ENCODE measurements at regions not wholly inside any gene's neighbourhood (a gene's known extent, or its start where the extent isn't known, plus 50 kb on each side); places are given as distances from the start of the nearest gene placed in this dataset.
A peak's percentile ranks its signal among the peaks of the same experiment; 100 is the strongest.

GRCh38 chr13:53206455-53206854 is 177.8 kb downstream of the OLFM4 start:
- DNase-seq, result no peak

- DNase-seq, result no peak
These were observed 178.9 kb downstream of the OLFM4 start for GRCh38 chr13:53207556-53207955.

DNA sequence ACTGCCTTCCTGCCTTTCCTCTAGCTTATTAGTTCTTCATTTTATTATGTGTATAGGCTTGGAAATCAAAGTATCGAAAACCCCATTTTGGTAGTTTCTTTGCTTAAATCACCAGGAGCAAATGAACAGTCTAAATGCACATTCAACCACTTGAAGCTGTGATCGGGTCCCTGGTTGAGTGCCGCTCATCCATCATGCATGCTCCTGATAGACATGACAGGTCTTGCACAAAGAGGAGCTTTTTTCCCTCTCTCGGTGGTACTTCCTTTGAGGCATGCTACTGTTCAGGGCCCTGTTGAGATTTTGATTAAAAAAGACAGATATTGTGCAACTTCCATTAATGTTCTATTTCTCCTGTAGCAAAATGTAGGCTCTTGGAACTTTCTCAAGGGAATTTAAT is 185.8 kb downstream of the OLFM4 start:
- no peak for DNase-seq

DNA sequence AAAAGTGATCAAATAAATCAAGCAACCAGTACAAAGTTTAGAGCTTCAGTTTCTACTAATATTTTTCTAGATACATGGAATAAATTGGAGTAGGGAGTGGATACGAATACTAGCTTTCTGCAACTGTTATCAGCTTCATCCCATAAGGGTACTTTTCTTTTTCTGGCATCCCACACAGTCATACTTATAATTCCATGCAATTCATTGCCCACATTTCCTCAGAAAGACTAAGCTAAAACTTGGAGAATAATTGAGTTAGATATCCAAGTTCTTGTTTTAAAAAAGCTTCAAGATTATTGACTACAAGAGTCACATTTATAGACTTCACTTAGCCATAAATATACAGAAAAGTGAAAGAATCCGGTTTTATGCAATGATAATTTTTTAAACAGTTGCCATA is 186.9 kb downstream of the OLFM4 start:
- DNase-seq, result no peak

DNA sequence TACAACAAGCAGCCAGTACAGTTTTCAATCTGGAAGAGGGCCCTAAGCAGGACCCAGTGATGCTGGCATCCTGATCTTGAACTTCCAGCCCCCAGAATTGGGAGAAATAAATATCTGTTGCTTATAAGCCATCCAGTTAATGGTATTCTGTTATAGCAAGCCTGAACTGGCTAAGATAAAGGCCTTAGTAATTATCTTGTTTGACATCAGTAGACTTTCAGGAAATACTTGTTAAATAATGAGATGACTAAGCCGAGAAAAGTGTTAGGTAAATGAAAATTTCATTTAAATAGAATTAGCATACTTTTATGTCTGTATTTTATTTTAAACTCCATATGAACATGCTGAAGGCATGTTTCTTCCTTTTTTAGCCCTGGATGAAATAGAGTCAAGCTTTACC is 188.2 kb downstream of the OLFM4 start:
- DNase-seq, result no peak

DNA sequence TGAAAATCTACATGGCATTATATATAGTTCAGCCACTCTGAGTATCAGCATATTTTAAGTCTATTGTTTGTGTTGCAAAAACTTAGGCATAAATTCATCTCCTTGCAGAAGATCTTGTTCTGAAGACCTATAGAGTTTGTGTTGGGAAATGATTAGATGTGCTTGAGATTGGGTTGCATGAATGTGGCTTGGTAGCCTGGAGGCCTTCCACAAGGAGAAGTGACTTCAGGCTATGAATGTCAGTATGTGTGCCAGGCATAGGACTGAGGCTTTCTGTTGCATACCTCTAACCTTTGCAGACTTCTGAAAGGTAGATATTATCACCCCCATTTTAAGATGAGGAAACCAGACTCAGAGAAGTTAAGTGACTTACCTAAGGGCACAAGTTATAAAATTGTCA is 188.6 kb downstream of the OLFM4 start:
- DNase-seq, result no peak

DNA sequence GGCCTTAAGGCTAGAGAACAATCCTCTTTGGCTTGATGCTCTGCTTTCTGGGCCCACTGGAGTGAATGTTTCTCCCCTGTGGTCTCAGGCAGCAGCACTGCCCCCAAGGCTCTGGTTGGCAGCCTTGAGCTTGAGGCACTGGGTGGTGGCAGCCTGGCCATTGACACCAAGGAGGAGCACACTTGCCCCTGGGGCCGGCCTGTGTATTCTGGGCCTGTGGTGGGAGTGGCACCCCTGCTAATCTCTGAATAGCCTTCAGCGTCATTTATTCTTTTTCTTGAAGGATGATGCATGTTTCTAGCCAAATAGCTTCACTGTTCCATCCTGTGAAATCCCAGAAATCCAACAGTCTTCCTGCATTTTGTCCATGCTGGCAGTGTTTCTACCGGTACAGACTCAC is 191.4 kb downstream of the OLFM4 start:
- no peak for DNase-seq

- no peak for DNase-seq
These were observed 209.1 kb downstream of the OLFM4 start for GRCh38 chr13:53237696-53238095.

DNA sequence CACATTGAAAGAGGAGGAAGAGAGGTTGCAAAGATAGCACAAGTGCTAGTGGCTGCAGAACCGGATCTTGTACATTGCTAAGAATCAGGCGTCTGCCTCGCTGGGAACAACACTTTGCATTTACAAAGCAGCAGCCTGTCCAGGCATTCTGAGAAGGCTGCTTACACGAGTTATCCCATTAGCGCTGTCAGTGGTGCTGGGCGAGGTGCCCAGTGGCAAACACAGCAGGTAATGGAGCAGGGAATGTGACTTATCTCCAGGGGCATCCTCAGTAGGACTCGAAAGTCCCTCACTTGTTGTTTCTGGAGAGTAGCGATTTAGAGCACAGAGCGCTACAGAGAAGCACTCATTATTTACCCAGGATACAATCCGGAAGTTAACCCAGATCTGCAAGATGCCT is 209.6 kb downstream of the OLFM4 start:
- peak; percentile 3 for DNase-seq

- no peak for DNase-seq
These were observed 211.9 kb downstream of the OLFM4 start for GRCh38 chr13:53240401-53241025.

GRCh38 chr13:53241891-53242348 is 213.3 kb downstream of the OLFM4 start:
- DNase-seq, result peak; percentile 68

DNA sequence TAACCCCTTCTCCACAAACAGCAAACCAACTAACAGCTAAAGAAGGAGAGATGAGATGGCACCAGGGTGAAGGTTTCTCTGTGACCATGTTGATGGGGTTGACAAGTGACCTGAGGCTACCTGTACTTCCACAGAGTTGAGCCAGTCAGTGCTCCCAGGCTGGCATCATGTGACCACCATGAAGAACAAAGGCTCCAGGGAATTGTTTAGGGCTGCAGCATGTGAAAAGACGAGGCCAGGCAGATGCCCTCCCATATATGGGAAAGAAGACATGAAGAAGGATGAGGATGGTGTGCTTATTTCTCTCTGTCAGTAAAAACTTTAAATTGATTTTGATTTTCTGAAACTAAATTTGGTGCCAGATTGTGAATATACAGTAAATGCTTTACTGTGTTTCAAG is 220.6 kb downstream of the OLFM4 start:
- DNase-seq, result no peak

GRCh38 chr13:53250272-53250875 is 221.8 kb downstream of the OLFM4 start:
- DNase-seq, result peak; percentile 17

- no peak for DNase-seq
These were observed 222.4 kb downstream of the OLFM4 start for GRCh38 chr13:53250977-53251376.

- no peak for DNase-seq
These were observed 225.9 kb downstream of the OLFM4 start for GRCh38 chr13:53254500-53254899.

- DNase-seq, result no peak
These were observed 227.2 kb downstream of the OLFM4 start for GRCh38 chr13:53255795-53256194.

DNA sequence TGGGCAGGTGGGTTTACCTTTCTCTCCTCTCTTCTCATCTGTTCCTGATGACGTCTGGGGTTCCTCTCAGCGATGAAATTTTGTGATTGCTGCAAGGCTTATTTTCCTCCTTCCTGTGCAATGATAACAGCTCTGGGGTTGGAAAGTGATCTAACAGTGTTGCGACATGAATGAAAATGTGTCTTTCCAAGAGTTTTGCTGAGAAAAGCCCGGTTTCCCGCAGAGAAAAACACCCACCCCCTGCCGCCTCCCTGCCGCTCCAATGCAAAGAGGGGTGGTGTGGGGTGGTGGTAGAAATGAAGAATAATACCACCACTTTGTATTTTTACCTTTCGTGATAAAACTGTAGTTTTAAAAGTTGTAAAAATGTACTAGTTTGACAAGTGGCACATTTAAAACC is 232.0 kb downstream of the OLFM4 start:
- no peak for DNase-seq

DNA sequence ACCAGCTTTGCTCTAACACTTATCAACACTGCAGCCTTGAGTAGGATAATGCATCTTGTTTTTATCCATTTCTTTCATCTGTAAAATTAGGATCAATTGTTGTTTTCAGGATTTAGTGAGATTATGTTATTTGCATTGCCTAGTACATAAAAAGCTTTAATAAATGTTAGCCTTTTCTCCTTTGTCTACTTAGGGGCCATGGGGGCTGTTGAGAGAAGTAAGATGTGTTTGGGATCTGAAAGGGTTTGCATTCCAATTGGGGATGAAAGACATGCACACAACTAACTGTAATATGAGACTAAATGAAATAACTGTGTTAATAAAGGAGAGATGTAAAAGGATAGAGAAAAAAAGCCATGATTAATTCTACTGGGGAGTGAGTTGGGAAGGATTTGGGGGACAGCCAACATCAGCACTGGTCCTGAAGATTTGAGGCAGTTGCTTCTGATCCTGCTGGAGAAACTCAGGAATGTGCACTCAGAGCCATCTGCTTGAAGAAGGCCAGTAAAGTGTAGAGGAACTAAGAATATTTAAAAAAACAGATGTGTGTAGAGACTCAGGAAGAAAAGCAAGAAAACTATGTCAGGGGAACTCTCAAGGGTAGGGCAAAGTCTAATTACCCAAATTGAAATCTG is 236.3 kb downstream of the OLFM4 start:
- no peak for DNase-seq

GRCh38 chr13:53266757-53267156 is 238.1 kb downstream of the OLFM4 start:
- DNase-seq, result no peak

DNA sequence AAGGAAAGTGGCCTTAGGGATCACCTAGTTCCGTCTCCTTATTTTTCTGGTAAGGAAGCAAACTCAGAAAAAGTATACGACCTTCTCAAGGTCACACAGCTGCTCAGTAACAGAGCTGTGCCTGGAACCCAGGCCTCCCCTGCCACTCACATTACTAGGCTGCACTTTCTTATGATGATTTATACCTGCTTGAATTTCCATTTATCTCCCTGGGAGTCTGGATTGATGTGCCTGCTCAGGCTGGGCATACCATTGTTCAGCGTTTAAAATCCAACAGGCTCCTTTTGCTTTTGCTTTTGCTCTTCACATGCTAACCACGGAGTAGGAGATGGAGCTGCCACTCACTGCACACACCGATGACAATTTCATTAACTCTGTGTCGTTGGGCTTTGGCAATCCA is 241.0 kb downstream of the OLFM4 start:
- DNase-seq, result no peak

DNA sequence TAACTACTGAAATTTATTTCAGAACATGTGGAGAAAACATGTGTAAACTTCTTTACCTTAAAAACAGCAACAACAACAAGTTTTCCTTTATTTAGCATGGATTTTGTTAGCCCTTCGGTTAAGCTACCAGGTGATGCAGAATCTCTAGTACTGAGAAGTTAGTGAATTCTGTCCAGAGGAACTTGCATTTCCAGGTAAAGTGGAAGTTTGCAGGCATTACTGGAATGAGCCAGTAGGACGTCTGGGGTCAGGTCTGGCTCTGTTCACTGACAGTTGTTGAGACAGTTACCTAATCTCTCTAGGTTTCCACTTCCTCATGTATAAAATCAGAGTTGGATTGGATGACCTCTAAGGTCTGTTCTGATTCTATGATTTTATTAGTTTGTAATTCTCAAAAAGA is 244.3 kb downstream of the OLFM4 start:
- no peak for DNase-seq

- DNase-seq, result no peak
These were observed 247.7 kb downstream of the OLFM4 start for GRCh38 chr13:53276265-53276664.

DNA sequence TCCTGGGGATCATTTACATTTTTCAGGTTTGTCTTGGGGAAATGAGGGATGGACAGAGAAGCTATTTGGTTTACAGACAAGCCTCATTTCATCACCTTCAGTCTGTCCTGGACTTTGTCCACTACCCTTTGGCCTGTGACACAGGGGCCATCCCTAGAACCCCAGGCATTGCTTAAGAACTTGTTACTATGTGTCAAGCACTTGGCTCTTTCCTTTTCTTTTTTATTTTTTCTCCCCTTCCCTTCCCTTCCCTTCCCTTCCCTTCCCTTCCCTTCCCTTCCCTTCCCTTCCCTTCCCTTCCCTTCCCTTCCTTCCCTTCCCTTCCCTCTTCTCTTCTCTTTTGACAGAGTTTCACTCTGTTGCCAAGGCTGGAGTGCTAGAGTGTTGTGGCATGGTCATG is 253.1 kb downstream of the OLFM4 start:
- DNase-seq, result no peak

DNA sequence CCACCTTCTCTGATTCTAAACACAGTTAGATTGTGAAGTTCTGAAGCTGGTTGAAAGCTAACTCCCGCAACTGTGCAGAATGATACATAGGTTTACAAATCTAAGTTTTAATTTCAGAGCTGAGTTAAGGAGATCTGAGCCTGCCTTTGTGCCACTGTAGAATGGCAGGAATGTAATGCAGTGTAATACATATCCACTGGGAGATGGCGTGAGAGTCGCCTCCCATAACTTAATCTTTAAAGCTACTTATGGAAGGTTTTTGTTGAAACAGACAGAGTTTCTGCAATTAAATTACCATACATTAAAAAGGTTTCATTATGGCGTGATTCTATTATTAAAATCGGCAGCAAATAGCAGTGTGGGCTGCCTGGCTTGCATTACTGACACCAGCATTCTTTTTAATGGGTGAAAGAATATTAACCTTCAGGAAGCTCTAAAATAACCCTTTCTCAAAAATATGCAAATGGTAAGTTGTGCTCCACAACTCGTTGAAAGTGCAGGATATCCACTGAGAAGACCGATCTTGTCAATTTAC is 257.4 kb downstream of the OLFM4 start:
- DNase-seq, result no peak
